ENCODE measurements at regions not wholly inside any gene's neighbourhood (a gene's known extent, or its start where the extent isn't known, plus 50 kb on each side); places are given as distances from the start of the nearest gene placed in this dataset.
"Not testable (repeated sequence)": the region's sequence is repeated elsewhere in the genome, so short reads cannot be mapped to it uniquely, and the experiment has no call there.

DNA sequence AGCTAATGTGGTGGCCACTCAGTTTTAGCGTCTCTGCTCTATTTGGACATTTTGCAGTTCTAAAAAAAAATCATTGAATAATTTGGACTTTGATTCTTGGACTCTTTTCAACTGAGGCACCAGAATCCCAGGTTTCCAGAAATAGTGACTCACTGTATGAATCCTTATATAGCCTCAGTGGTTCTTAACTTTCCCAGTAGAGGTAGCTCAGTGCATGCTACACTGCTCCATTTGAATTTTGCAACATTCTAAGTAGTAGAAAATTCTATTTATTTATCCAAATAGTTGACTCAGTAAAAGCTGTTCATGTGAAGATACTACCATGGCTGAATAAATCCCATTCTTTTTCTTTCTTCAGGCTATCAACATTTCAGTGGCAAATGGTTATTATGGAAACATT is 1544.0 kb downstream of the RPIA start:
- TF ChIP-seq EZH2 (IDR thresholded peaks at IDR 0.05; ENCODE audit: borderline replicate concordance, insufficient read depth, low read length, poor library complexity, severe bottlenecking); MXI1 (conservative IDR thresholded peaks at IDR 0.05; ENCODE audit: poor library complexity, severe bottlenecking): not testable (repeated sequence)
- TF ChIP-seq, protein P1, sequence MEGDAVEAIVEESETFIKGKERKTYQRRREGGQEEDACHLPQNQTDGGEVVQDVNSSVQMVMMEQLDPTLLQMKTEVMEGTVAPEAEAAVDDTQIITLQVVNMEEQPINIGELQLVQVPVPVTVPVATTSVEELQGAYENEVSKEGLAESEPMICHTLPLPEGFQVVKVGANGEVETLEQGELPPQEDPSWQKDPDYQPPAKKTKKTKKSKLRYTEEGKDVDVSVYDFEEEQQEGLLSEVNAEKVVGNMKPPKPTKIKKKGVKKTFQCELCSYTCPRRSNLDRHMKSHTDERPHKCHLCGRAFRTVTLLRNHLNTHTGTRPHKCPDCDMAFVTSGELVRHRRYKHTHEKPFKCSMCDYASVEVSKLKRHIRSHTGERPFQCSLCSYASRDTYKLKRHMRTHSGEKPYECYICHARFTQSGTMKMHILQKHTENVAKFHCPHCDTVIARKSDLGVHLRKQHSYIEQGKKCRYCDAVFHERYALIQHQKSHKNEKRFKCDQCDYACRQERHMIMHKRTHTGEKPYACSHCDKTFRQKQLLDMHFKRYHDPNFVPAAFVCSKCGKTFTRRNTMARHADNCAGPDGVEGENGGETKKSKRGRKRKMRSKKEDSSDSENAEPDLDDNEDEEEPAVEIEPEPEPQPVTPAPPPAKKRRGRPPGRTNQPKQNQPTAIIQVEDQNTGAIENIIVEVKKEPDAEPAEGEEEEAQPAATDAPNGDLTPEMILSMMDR (IDR thresholded peaks at IDR 0.05; ENCODE audit: poor library complexity, severe bottlenecking), result not testable (repeated sequence)
